Smooth muscle cell (in vitro differentiated cells): ENCODE measurements at regions not wholly inside any gene's neighbourhood (a gene's known extent, or its start where the extent isn't known, plus 50 kb on each side); places are given as distances from the start of the nearest gene placed in this dataset.

ENCODE experiments used
- DNase-seq: peaks from one replicate; lab custom pipeline; 2025; ENCODE audit not compliant: unreplicated experiment; lab: John Stamatoyannopoulos, UW
- H2AFZ ChIP-seq: fragments of 200-600 bp; sonication (generic); 2 replicates; pipeline ENCODE4 v1.6.0; 2016; ENCODE audit warnings: antibody characterized with exemption, low read depth, mild to moderate bottlenecking
- H3F3A ChIP-seq: fragments of 200-600 bp; sonication (generic); 2 replicates; pipeline ENCODE4 v1.6.0; 2017; ENCODE audit warnings: antibody characterized with exemption, low read depth
- H3K27ac ChIP-seq: fragments of 200-600 bp; sonication (generic); 2 replicates; pipeline ENCODE4 v1.5.1; 2016; ENCODE audit warnings: low read depth, mild to moderate bottlenecking
- H3K27me3 ChIP-seq: fragments of 200-600 bp; sonication (generic); 2 replicates; pipeline ENCODE4 v1.6.1; 2016; ENCODE audit warnings: low read depth, mild to moderate bottlenecking
- H3K36me3 ChIP-seq: fragments of 200-600 bp; sonication (generic); 2 replicates; pipeline ENCODE4 v1.5.1; 2016; ENCODE audit warnings: low read depth
- H3K4me1 ChIP-seq: fragments of 200-600 bp; sonication (generic); 2 replicates; pipeline ENCODE4 v1.5.1; 2016; ENCODE audit warnings: low read depth
- H3K4me2 ChIP-seq: fragments of 200-600 bp; sonication (generic); 2 replicates; pipeline ENCODE4 v1.6.0; 2016; ENCODE audit warnings: mild to moderate bottlenecking
- H3K4me3 ChIP-seq: fragments of 200-600 bp; sonication (generic); 2 replicates; pipeline ENCODE4 v1.5.1; 2016; ENCODE audit warnings: mild to moderate bottlenecking
- H3K79me2 ChIP-seq: fragments of 200-600 bp; sonication (generic); 2 replicates; pipeline ENCODE4 v1.6.0; 2016; ENCODE audit warnings: low read depth, mild to moderate bottlenecking
- H3K9ac ChIP-seq: fragments of 200-600 bp; sonication (generic); 2 replicates; pipeline ENCODE4 v1.6.0; 2016; ENCODE audit warnings: low read depth
- H3K9me3 ChIP-seq: fragments of 200-600 bp; sonication (generic); replicated peaks from 2 replicates; pipeline ENCODE4 v1.5.1; 2016; ENCODE audit warnings: low read depth
- H4K20me1 ChIP-seq: fragments of 200-600 bp; sonication (generic); 2 replicates; pipeline ENCODE4 v1.6.0; 2016; ENCODE audit warnings: low read depth
- WGBS: methylation state at CpG from one replicate; pipeline ENCODE4 v1.1.7; 2016; ENCODE audit warnings: low lambda C conversion rate; 5-methylcytosine and 5-hydroxymethylcytosine counted together
- TF ChIP-seq, protein P1 (sequence below): fragments of 200-600 bp; sonication (generic); IDR thresholded peaks from 2 replicates; pipeline ENCODE4 v1.5.1; 2017; ENCODE audit warnings: borderline replicate concordance, mild to moderate bottlenecking, antibody characterized with exemption; ENCODE audit not compliant: insufficient read depth, poor library complexity, severe bottlenecking

DNA sequence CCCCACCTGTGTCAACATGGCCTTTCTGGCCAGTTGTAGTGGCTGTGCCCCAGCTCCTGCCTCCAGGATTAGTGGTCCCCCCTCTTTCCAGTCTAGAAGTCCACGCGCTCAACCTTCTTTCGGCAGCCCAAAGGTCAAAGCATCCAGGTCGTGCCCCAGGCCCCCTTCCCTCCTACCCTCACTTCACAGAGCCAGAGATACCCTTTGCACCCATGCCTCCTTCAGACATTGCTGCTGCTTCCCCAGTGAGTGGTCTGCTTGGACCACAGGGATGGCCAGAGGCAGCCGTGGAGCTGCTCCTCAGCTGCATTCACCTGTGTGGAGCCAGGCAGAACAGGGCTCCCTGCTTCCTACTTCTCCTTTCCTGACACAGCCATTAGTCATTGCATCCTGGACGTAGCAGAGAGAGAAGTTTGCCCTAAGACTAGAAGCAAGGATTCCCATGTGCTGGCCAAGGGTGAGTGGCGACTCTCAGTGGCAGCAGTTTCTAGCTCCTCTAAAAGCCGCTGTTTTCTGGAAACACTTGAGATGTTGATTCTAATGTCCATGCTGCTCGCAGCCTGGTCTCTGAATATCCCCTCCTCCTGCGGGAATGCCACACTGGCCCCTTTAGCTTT is 243.1 kb upstream of the SHH start:
- whole genome bisulfite sequencing: 87% methylated on average over 10 of the region's 10 CpGs

DNA sequence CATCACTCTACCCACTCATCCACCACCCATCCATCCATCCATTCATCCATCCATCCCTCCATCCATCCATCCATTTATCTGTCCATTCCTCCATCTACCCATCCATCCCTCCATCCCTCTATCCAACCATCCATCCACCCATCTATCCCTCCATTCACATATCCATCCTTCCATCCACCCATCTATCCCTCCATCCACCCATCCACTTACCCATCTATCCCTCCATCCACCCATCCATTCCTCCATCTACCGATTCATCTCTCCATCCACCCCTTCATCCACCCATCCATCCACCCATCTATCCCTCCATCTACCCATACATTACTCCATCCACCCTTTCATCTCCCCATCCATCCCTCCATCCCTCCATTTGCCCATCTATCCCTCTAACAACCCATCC is 239.6 kb upstream of the SHH start:
- Histone ChIP-seq H3K27me3 (no peaks in the 10 kb centered on the region), H3K9ac (no peak overlapping the region), H3K36me3 (no peaks in the 10 kb centered on the region), H3K4me1 (no peaks in the 10 kb centered on the region), H3K9me3 (no peaks in the 10 kb centered on the region), H3K79me2 (no peaks in the 10 kb centered on the region), H4K20me1 (no peaks in the 10 kb centered on the region), H3K27ac (no peak overlapping the region), H2AFZ (no peak overlapping the region), H3F3A (no peaks in the 10 kb centered on the region), H3K4me3 (no peak overlapping the region), H3K4me2 (no peak overlapping the region)
- WGBS: 92% methylated on average over 1 of the region's 1 CpG
- TF ChIP-seq, protein P1, sequence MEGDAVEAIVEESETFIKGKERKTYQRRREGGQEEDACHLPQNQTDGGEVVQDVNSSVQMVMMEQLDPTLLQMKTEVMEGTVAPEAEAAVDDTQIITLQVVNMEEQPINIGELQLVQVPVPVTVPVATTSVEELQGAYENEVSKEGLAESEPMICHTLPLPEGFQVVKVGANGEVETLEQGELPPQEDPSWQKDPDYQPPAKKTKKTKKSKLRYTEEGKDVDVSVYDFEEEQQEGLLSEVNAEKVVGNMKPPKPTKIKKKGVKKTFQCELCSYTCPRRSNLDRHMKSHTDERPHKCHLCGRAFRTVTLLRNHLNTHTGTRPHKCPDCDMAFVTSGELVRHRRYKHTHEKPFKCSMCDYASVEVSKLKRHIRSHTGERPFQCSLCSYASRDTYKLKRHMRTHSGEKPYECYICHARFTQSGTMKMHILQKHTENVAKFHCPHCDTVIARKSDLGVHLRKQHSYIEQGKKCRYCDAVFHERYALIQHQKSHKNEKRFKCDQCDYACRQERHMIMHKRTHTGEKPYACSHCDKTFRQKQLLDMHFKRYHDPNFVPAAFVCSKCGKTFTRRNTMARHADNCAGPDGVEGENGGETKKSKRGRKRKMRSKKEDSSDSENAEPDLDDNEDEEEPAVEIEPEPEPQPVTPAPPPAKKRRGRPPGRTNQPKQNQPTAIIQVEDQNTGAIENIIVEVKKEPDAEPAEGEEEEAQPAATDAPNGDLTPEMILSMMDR: no peak
- DNase-seq: no peak

More for the DNA sequence above, 243.1 kb upstream of the SHH start:
- Histone ChIP-seq H3K79me2 (no peaks in the 10 kb centered on the region), H3K9me3 (no peaks in the 10 kb centered on the region), H2AFZ (no peak overlapping the region), H3K4me2 (no peak overlapping the region), H3K27ac (no peak overlapping the region), H3K27me3 (no peaks in the 10 kb centered on the region), H3K4me3 (no peak overlapping the region), H3K36me3 (no peaks in the 10 kb centered on the region), H3K9ac (no peak overlapping the region), H4K20me1 (no peaks in the 10 kb centered on the region), H3F3A (no peaks in the 10 kb centered on the region), H3K4me1 (no peaks in the 10 kb centered on the region)
- DNase-seq: no peak
- TF ChIP-seq, protein P1: no peak

DNA sequence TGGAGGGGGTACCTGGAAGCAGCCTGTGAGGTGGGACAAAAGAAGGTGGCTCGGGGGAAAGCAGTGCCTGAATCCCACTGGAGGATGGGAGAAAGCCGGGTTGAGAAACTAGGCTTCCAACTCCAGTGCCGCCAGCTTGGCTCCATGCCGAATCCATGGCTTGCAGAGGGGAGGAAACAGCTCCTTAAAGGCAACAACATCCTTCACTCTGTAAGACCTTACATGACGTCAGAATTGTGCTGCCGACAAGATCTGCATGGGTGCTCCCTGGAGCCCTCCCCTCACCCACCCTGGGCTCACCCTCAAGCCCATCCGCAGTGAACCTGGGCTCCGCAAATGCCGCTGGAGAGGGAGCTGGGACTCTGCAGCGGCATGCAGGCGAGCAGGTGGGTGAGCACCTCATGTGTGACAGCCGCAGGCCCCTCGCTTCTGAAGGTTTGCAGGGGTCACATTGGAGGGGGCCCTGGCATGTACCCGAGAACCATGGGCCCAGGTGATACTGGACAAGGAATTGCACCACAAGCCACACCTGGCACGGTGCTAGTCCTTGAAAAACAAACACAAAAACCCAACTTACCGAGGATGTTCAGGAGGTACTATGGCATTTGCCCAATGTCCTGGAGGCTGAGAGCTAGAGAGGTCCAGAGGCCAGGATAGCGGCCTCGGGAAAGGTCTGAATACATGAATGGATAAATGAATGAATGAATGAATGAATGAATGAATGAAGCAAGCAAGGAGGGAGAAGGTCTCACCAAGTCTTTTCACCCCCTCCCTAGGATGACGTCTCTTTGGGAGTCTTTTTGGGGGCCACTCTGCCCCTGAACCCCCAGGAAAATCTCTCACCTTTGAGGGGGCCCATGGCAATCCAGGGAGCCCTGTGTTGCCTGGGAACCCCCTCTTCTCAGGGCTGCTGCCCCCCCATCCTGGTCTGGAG is 238.6 kb upstream of the SHH start:
- no peak overlapping the region for H3K27ac ChIP-seq

More for the DNA sequence above, 238.6 kb upstream of the SHH start:
- no peaks in the 10 kb centered on the region for H3K27me3 ChIP-seq
- H4K20me1 ChIP-seq: no peaks in the 10 kb centered on the region
- no peak overlapping the region for H3K4me3 ChIP-seq
- H3K4me2 ChIP-seq: no peak overlapping the region
- H2AFZ ChIP-seq: no peak overlapping the region
- no peaks in the 10 kb centered on the region for H3K4me1 ChIP-seq
- no peaks in the 10 kb centered on the region for H3F3A ChIP-seq
- no peak overlapping the region for H3K9ac ChIP-seq
- 89% methylated on average over 19 of the region's 19 CpGs for WGBS
- no peaks in the 10 kb centered on the region for H3K36me3 ChIP-seq
- no peak for DNase-seq
- no peaks in the 10 kb centered on the region for H3K9me3 ChIP-seq
- no peaks in the 10 kb centered on the region for H3K79me2 ChIP-seq
- TF ChIP-seq, protein P1: no peak
